LNCaP clone FGC (cell line): ENCODE measurements at regions not wholly inside any gene's neighbourhood (a gene's known extent, or its start where the extent isn't known, plus 50 kb on each side); places are given as distances from the start of the nearest gene placed in this dataset.

Experiments
- DNase-seq: peaks from one replicate; pipeline ENCODE4 v3.0.0-alpha.2; 2011; ENCODE audit warnings: low read depth
- H3K4me3 ChIP-seq: 2 replicates; pipeline ENCODE4 v1.5.1; 2011; ENCODE audit warnings: mild to moderate bottlenecking, low read depth, low read length, control low read depth
- CTCF ChIP-seq: IDR thresholded peaks from 2 replicates; pipeline ENCODE4 v1.5.1; 2012; ENCODE audit warnings: mild to moderate bottlenecking; ENCODE audit not compliant: control insufficient read depth, insufficient read depth; ENCODE audit errors: extremely low read depth

GRCh38 chr7:84637568-84638338 is 443.2 kb upstream of the SEMA3A start:
- no peak for TF ChIP-seq CTCF
- H3K4me3 ChIP-seq: no peak overlapping the region
- no peak for DNase-seq

GRCh38 chr7:84631913-84632312 is 437.3 kb upstream of the SEMA3A start:
- no peak overlapping the region for H3K4me3 ChIP-seq
- TF ChIP-seq CTCF: no peak
- no peak for DNase-seq

- TF ChIP-seq CTCF: no peak
- no peak overlapping the region for H3K4me3 ChIP-seq
- DNase-seq: no peak
These were observed 435.2 kb upstream of the SEMA3A start for GRCh38 chr7:84629640-84630318.

- no peak for DNase-seq
- TF ChIP-seq CTCF: no peak
These were observed 434.6 kb upstream of the SEMA3A start for GRCh38 chr7:84629216-84629615.

GRCh38 chr7:84627250-84627649 is 432.7 kb upstream of the SEMA3A start:
- H3K4me3 ChIP-seq: no peak overlapping the region
- DNase-seq: no peak
- no peak for TF ChIP-seq CTCF

More at GRCh38 chr7:84629216-84629615, 434.6 kb upstream of the SEMA3A start:
- H3K4me3 ChIP-seq: no peak overlapping the region

GRCh38 chr7:84624927-84625326 is 430.3 kb upstream of the SEMA3A start:
- no peak for TF ChIP-seq CTCF
- no peak for DNase-seq
- no peak overlapping the region for H3K4me3 ChIP-seq
